Stimulated activated CD8-positive, alpha-beta memory T cell treated with anti-CD3 and anti-CD28 coated beads, Interleukin-4, amount 100 ng/mL, for 48 hours (primary cell): ENCODE measurements at regions not wholly inside any gene's neighbourhood (a gene's known extent, or its start where the extent isn't known, plus 50 kb on each side); places are given as distances from the start of the nearest gene placed in this dataset.

Source experiments
- DNase-seq: peaks from one replicate; pipeline ENCODE4 v3.0.0-alpha.2; 2020

DNA sequence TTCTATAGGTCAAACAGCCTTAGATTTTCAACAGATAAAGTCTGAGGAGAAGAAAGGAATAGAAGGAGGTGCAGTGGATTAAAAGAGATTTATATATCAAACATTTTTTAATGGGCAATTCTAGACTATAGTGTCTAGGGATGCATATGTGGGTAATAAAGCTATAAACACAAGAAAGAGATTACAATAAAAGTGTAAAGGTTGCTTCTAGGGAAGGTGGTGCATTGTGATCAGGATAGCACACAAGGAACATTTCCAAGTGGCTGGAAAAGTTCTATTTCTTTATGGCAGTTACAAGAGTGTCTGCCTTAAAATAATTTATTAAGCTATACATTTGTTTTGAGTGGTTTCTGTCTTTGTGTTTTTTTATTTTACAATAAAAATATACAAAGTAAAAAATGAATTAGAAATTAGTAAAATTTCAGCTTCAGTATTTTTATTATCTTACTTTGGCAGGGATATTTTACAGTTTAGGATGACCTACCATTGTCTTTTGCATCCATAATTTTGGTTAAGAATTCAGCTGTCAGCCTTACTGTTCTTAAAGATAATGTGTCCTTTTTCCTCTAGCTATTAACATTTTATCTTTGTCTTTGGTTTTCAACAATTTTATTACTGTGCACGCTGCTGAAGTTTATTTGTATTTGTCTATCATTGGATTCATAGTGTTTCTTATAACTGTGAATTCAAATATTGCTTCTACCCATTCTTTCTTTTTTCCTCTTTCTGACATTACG lies 221.8 kb downstream of the LACC1 start:
- no peak for DNase-seq

- no peak for DNase-seq
These were observed 223.9 kb downstream of the LACC1 start for GRCh38 chr13:44103429-44104196.

- no peak for DNase-seq
These were observed 224.4 kb downstream of the LACC1 start for GRCh38 chr13:44104197-44104490.

- DNase-seq = no peak
These were observed 225.3 kb downstream of the LACC1 start for GRCh38 chr13:44104969-44105368.

DNA sequence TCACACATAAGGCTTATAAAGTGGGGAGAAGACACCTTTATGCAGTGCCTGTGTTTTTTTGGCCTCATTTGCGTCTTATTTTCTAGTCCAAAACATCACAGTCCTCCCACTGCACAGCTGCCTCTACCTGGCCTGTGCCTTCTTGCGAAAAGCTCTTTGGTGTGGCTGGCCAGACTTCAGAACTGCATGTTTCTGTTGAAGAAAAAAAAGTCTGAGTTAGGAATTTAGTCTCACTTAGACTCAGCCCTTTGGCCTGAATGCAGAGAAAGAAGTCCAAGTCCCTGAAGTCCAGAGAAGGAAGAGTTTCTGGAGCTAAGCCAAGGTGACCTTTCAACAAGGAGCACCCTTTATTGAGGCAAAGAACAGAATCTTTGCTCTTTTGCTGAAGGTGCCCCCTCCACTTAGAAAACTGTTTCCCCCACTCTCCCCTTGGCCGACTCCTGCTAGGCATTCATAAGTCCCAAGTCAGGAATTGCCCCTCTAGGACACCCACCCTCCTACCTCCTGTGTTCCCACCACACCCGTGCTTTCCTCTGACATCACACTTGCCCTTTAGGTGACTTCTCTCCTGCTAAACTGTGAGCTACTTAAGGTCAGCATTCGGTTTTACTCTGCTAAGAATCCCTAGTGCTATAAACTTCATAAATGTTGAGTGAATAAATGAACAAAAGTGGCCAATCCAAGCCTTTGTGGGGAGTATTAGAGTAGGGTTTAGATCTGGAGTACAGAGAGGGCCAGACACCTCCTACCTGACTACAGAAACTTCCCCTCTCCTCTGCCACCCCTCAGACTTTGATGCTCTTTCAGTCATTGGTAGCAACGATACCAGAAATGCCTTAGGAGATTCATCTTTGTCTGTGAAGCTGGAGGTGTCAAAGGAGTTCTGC lies 226.8 kb downstream of the LACC1 start:
- DNase-seq = no peak

DNA sequence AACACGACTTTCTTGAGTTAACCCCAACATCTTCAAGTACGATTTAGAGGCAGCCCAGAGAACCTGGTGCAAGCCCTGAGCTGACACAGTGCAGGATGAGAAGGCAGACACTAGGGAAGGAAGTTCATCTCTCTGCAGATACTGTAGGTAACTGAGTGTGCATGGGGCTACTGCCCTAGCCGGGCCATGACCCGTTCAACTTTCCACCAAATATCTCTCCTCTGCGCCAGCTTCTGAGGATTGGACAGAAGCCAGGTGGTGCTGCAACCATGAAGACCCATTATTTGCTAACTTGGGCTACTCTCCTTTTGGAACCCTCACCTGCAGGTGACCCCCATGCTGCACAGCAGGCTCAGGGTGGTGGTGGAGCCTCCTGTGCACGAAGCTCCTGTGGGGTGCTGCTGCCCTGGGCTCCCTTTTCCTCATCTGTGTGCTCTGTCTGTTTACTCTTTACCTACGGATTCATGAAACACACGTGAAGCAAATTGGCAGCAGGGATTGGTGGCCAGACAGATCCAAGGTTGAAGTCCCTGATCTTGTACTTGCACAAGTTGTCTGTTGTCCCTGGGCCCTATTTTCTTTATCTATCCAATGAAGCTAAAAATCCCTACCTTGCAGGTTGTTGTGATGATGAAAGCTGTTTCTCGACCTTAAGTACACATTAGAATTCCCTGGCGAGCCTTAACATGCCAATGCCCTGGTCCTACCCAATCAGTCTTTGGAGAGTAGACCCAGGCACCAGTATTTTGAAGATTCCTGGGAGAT lies 227.8 kb downstream of the LACC1 start:
- DNase-seq = no peak

DNA sequence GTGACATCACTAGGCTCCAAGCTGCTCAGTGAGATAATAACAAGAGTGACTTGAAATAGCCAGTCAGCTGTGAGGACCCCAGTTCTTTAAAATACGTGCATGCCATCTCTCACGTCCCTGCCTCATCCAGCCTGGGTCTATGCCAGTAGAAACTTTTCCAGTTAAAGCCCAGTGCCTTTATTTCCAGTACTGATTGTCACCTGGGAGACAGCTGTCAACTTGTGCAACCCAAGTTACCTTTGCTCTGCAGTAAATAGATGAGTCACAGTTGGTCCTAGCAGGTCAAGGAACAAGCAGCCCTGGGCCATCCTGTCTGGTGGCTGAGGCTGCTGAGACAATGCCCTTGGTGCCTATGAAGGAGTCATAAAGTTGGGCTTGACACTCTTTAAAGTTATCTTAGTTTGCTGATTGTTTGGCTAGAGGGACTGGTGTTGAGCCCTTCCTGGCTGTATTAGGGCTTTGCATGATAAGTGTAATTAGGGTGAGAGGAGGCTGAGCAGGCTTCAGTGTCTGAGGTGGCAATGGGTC lies 228.7 kb downstream of the LACC1 start:
- no peak for DNase-seq

DNA sequence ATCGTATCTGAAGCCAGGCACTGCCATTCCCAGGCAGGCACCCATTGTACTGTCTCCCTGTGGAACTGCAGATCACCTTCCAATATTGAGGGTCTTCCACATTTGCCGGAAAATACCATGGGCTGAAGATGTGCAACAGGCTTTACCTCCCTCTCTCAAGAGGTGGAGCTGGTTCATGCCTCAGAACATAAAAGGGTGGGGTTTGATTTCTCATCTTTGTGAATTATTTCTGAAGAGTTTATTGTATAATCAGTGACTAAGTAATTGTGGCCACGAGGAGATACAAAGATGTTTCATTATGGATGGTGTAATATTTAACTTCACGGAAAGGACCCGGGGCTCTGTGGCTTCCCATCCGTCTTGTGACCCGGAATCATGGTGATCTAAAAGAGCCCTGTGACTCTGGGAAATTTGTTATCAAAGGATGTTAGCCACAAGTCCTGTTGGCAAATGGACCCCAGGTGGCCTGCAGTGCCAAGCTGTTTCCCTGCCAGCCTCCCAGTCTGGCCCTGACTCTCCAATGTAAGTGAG lies 230.5 kb downstream of the LACC1 start:
- no peak for DNase-seq

GRCh38 chr13:44111701-44112100 lies 232.0 kb downstream of the LACC1 start:
- no peak for DNase-seq

- no peak for DNase-seq
These were observed 233.1 kb downstream of the LACC1 start for GRCh38 chr13:44112700-44113329.

DNA sequence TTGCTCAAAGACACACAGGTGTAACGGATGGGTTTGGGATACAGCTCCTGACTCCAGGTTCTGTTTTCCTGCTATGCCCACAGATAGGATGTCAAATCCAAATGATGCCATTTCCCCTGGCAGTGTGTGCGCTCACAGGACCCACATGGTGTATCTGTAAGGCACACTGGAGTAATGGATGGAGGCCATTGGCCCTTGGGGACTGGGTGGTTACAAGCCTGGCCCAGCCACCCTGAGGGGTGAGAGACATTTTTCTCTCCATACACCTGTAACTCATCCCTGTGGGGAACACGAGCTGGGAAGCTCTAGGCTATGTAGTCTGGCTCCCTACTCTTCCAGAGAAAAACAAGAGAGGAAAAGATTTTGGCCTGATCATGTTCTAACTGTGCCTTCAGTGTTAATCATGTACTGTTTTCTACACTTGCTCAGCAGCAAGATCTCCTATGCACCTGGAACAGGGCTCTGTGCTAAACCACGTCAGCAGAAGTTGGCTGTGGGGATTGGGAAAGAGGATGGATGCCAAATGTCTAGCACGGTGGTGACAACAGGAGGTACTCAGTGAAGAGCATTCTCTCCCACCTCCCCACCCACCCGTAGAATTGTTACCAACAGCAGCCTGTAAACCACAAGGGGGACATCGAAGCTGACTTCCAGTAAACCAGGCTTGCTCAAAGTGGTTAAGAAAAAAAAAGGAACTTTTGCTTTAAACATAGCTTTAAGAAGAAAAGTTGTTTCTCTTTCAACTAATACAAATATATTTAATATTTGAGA lies 237.0 kb downstream of the LACC1 start:
- DNase-seq = no peak

GRCh38 chr13:44117351-44117750 lies 237.6 kb downstream of the LACC1 start:
- no peak for DNase-seq

- no peak for DNase-seq
These were observed 238.1 kb downstream of the LACC1 start for GRCh38 chr13:44117816-44118215.

- DNase-seq = no peak
These were observed 239.2 kb downstream of the LACC1 start for GRCh38 chr13:44118881-44119280.

- no peak for DNase-seq
These were observed 240.3 kb downstream of the LACC1 start for GRCh38 chr13:44120043-44120442.

DNA sequence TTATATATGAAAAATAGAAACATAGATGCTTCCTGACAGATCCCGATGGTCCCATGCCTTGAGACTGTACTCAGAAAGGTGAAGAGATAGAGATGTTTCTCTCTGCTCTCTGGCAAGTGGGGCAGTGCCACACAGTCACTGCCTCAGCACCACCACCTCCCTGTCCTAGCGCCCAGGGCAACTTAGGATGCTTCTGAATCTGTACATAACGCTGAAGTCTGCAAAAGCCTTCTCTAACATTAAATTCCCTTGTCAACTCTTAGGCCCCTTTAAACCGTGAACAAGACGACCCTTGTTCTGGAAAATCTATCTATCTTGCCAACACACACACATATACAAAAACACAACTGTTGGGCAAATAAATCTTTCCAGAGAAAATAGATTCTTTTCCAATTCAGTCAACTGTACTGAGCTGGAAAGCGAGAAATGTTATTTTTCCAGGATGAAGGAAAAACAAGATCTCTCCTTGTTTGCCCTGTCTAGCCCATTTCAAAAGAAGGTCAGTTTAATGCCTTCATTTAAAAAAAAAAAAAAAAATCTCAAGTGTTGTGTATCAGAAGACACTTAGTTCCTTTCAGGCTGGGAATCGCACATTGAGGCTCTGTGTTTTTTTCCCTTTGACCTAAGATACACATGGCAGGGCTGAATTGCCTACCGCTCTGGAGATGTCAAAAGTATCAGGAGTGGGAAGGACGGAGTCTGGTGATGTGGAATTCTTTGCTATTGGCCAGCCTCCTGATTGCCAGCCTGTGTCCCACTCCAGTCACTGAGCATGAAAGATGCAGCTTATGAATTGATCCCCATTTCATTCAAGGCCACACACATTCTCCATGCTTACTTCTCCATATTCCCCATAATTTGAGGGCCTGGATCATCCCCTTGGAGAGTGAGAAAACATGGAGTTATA lies 241.4 kb downstream of the LACC1 start:
- no peak for DNase-seq

GRCh38 chr13:44124352-44124751 lies 244.6 kb downstream of the LACC1 start:
- DNase-seq = no peak

GRCh38 chr13:44125943-44126469 lies 246.3 kb downstream of the LACC1 start:
- no peak for DNase-seq

- no peak for DNase-seq
These were observed 245.0 kb upstream of the SERP2 start for GRCh38 chr13:44128552-44129001.

- no peak for DNase-seq
These were observed 244.2 kb upstream of the SERP2 start for GRCh38 chr13:44129418-44129817.
